ENCODE measurements at regions not wholly inside any gene's neighbourhood (a gene's known extent, or its start where the extent isn't known, plus 50 kb on each side); places are given as distances from the start of the nearest gene placed in this dataset.

- no peak for DNase-seq (ENCODE audit: low spot score)
- TF ChIP-seq CTCF (IDR thresholded peaks at IDR 0.05; ENCODE audit: extremely low read depth, missing control alignments) = no peak
Observed at GRCh38 chr9:20215552-20215951, 406.7 kb downstream of the MLLT3 start.

GRCh38 chr9:20212806-20213205 is 409.5 kb downstream of the MLLT3 start:
- DNase-seq (ENCODE audit: low spot score) = no peak
- no peak for TF ChIP-seq CTCF (IDR thresholded peaks at IDR 0.05; ENCODE audit: extremely low read depth, missing control alignments)

- DNase-seq (ENCODE audit: low spot score) = no peak
Observed at GRCh38 chr9:20209391-20210340, 412.6 kb downstream of the MLLT3 start.

GRCh38 chr9:20208961-20209371 is 413.3 kb downstream of the MLLT3 start:
- no peak for TF ChIP-seq CTCF (IDR thresholded peaks at IDR 0.05; ENCODE audit: extremely low read depth, missing control alignments)
- no peak for DNase-seq (ENCODE audit: low spot score)

More at GRCh38 chr9:20209391-20210340, 412.6 kb downstream of the MLLT3 start:
- TF ChIP-seq CTCF (IDR thresholded peaks at IDR 0.05; ENCODE audit: extremely low read depth, missing control alignments) = no peak

- no peak for DNase-seq (ENCODE audit: low spot score)
- TF ChIP-seq CTCF (IDR thresholded peaks at IDR 0.05; ENCODE audit: extremely low read depth, missing control alignments) = no peak
Observed at GRCh38 chr9:20208226-20208625, 414.1 kb downstream of the MLLT3 start.

GRCh38 chr9:20207176-20207575 is 415.1 kb downstream of the MLLT3 start:
- TF ChIP-seq CTCF (IDR thresholded peaks at IDR 0.05; ENCODE audit: extremely low read depth, missing control alignments) = no peak
- no peak for DNase-seq (ENCODE audit: low spot score)

GRCh38 chr9:20205821-20206220 is 416.5 kb downstream of the MLLT3 start:
- no peak for TF ChIP-seq CTCF (IDR thresholded peaks at IDR 0.05; ENCODE audit: extremely low read depth, missing control alignments)
- no peak for DNase-seq (ENCODE audit: low spot score)

Data from GM20000 (cell line).